Bronchial epithelial cell (primary cell): ENCODE measurements at regions not wholly inside any gene's neighbourhood (a gene's known extent, or its start where the extent isn't known, plus 50 kb on each side); places are given as distances from the start of the nearest gene placed in this dataset.
A peak's percentile ranks its signal among the peaks of the same experiment; 100 is the strongest.

Experiments used
- DNase-seq: peaks from one replicate; pipeline ENCODE4 v3.0.0-alpha.2; 2010; ENCODE audit warnings: low read depth
- FAIRE-seq: peaks from 2 replicates; lab custom pipeline; 2011; peaks lifted over from hg19 to GRCh38; lab: Jason Lieb, UNC
- H3K27me3 ChIP-seq: 2 replicates; pipeline ENCODE4 v1.5.1; 2011; ENCODE audit warnings: low read length; ENCODE audit not compliant: control insufficient read depth, insufficient read depth
- H3K36me3 ChIP-seq: 2 replicates; pipeline ENCODE4 v1.5.1; 2011; ENCODE audit warnings: low read length; ENCODE audit not compliant: control insufficient read depth, insufficient read depth
- H3K4me3 ChIP-seq: 2 replicates; pipeline ENCODE4 v1.5.1; 2011; ENCODE audit warnings: mild to moderate bottlenecking, low read depth, low read length, control low read depth
- CTCF ChIP-seq: IDR thresholded peaks from 2 replicates; pipeline ENCODE4 v1.5.1; 2011; ENCODE audit warnings: mild to moderate bottlenecking, moderate library complexity, low read length, control low read depth, inconsistent platforms; ENCODE audit not compliant: insufficient read depth, severe bottlenecking

- no peak overlapping the region for H3K4me3 ChIP-seq
- no peaks in the 10 kb centered on the region for H3K27me3 ChIP-seq
- DNase-seq (no peak), FAIRE-seq (no peak)
- H3K36me3 ChIP-seq, result no peaks in the 10 kb centered on the region
- TF ChIP-seq CTCF, result no peak
Measured at GRCh38 chr7:41142904-41143473, 559.9 kb downstream of the INHBA start.

- no peak for TF ChIP-seq CTCF
- Histone ChIP-seq H3K27me3 (no peaks in the 10 kb centered on the region), H3K36me3 (no peaks in the 10 kb centered on the region), H3K4me3 (no peak overlapping the region)
- FAIRE-seq (no peak), DNase-seq (no peak)
Measured at GRCh38 chr7:41139789-41140188, 563.1 kb downstream of the INHBA start.

GRCh38 chr7:41136551-41136950 is 566.3 kb downstream of the INHBA start:
- DNase-seq (no peak), FAIRE-seq (no peak)
- H3K36me3 ChIP-seq, result no peaks in the 10 kb centered on the region
- no peaks in the 10 kb centered on the region for H3K27me3 ChIP-seq
- no peak for TF ChIP-seq CTCF
- H3K4me3 ChIP-seq, result no peak overlapping the region

- FAIRE-seq, result no peak
- H3K4me3 ChIP-seq, result no peak overlapping the region
- no peak for DNase-seq
- no peaks in the 10 kb centered on the region for H3K27me3 ChIP-seq
- no peak for TF ChIP-seq CTCF
- no peaks in the 10 kb centered on the region for H3K36me3 ChIP-seq
Measured at GRCh38 chr7:41135511-41135910, 567.4 kb downstream of the INHBA start.

GRCh38 chr7:41134300-41135255 is 568.3 kb downstream of the INHBA start:
- H3K36me3 ChIP-seq, result no peaks in the 10 kb centered on the region
- DNase-seq (peak; percentile 40), FAIRE-seq (no peak)
- TF ChIP-seq CTCF, result no peak
- H3K4me3 ChIP-seq, result no peak overlapping the region
- H3K27me3 ChIP-seq, result no peaks in the 10 kb centered on the region
